Lower lobe of right lung (tissue), 2 donors: ENCODE measurements at regions not wholly inside any gene's neighbourhood (a gene's known extent, or its start where the extent isn't known, plus 50 kb on each side); places are given as distances from the start of the nearest gene placed in this dataset.

ENCODE experiments used
- ATAC-seq, 2 donors: fragments of 200-7000 bp; cut with Tn5 transposase; one replicate each; pipeline ENCODE4 v1.9.1; 2020 to 2022; ENCODE audit warnings: mild to moderate bottlenecking in 2 of 2, moderate library complexity in 2 of 2
- DNase-seq: peaks from one replicate; pipeline ENCODE4 v3.0.0-alpha.2; 2020
- H3K27ac ChIP-seq: fragments of 200-600 bp; one replicate; pipeline ENCODE4 v1.8.0; 2022
- H3K27me3 ChIP-seq: fragments of 200-600 bp; one replicate; pipeline ENCODE4 v1.8.0; 2022; ENCODE audit warnings: low read depth
- H3K36me3 ChIP-seq: fragments of 200-600 bp; one replicate; pipeline ENCODE4 v1.8.0; 2022; ENCODE audit warnings: mild to moderate bottlenecking
- H3K4me1 ChIP-seq: fragments of 200-600 bp; one replicate; pipeline ENCODE4 v1.8.0; 2022
- H3K4me3 ChIP-seq: fragments of 200-600 bp; one replicate; pipeline ENCODE4 v1.8.0; 2022; ENCODE audit warnings: mild to moderate bottlenecking
- H3K9me3 ChIP-seq: fragments of 200-600 bp; one replicate; pipeline ENCODE4 v1.8.0; 2022
- CTCF ChIP-seq: fragments of 200-600 bp; IDR thresholded peaks from one replicate; pipeline ENCODE4 v1.8.0; 2022; ENCODE audit warnings: antibody characterized with exemption, mild to moderate bottlenecking
- intact Hi-C: fragments of 100-400 bp; cut with DNase I; formaldehyde crosslinking; loops from one replicate; pipeline ENCODE4 v1.11.0; 2022
- donor health status: DM: no; HTN: yes; CAD: no; lungs with severe emphysema.

- DNase-seq = no peak
- Histone ChIP-seq H3K27me3 (peaks cover 4% of the 10 kb centered on the region), H3K4me3 (no peak overlapping the region), H3K27ac (no peak overlapping the region), H3K4me1 (no peaks in the 10 kb centered on the region), H3K36me3 (no peaks in the 10 kb centered on the region), H3K9me3 (no peaks in the 10 kb centered on the region)
- no peak for ATAC-seq
- no peak for TF ChIP-seq CTCF
- intact Hi-C loops = no loop called here
These were observed 622.6 kb downstream of the AACS start for GRCh38 chr12:125687820-125688219.

- no peak for ATAC-seq
- intact Hi-C loops = no loop called here
- Histone ChIP-seq H3K27ac (no peak overlapping the region), H3K36me3 (no peaks in the 10 kb centered on the region), H3K27me3 (peaks cover 4% of the 10 kb centered on the region), H3K4me3 (no peak overlapping the region), H3K9me3 (no peaks in the 10 kb centered on the region), H3K4me1 (no peaks in the 10 kb centered on the region)
- TF ChIP-seq CTCF = no peak
- DNase-seq = no peak
These were observed 623.0 kb downstream of the AACS start for GRCh38 chr12:125688223-125688622.

- Histone ChIP-seq H3K9me3 (no peaks in the 10 kb centered on the region), H3K36me3 (no peaks in the 10 kb centered on the region), H3K4me1 (no peaks in the 10 kb centered on the region), H3K27ac (no peak overlapping the region), H3K27me3 (peaks cover 4% of the 10 kb centered on the region), H3K4me3 (no peak overlapping the region)
- intact Hi-C loops = no loop called here
- no peak for DNase-seq
- no peak for TF ChIP-seq CTCF
- ATAC-seq = no peak
These were observed 623.6 kb downstream of the AACS start for GRCh38 chr12:125688881-125689280.

- no peaks in the 10 kb centered on the region for H3K9me3 ChIP-seq
- H3K4me1 ChIP-seq = no peaks in the 10 kb centered on the region
- no peak overlapping the region for H3K4me3 ChIP-seq
- H3K27me3 ChIP-seq = peaks cover 4% of the 10 kb centered on the region
- no peak for DNase-seq
- ATAC-seq = no peak
- no peaks in the 10 kb centered on the region for H3K36me3 ChIP-seq
- intact Hi-C loops = no loop called here
- TF ChIP-seq CTCF = no peak
- no peak overlapping the region for H3K27ac ChIP-seq
These were observed 624.6 kb downstream of the AACS start for GRCh38 chr12:125689576-125690410.

GRCh38 chr12:125690841-125691240, 625.6 kb downstream of the AACS start:
- no peaks in the 10 kb centered on the region for H3K36me3 ChIP-seq
- H3K27ac ChIP-seq = no peak overlapping the region
- H3K4me1 ChIP-seq = no peaks in the 10 kb centered on the region
- peaks cover 4% of the 10 kb centered on the region for H3K27me3 ChIP-seq
- intact Hi-C loops = no loop called here
- H3K4me3 ChIP-seq = no peak overlapping the region
- TF ChIP-seq CTCF = no peak
- ATAC-seq = no peak
- H3K9me3 ChIP-seq = no peaks in the 10 kb centered on the region
- DNase-seq = no peak
